OCI-LY1 (cell line): ENCODE measurements at regions not wholly inside any gene's neighbourhood (a gene's known extent, or its start where the extent isn't known, plus 50 kb on each side); places are given as distances from the start of the nearest gene placed in this dataset.

Experiments used
- H2AFZ ChIP-seq: fragments of 200-600 bp; sonication (generic), shearing (Covaris generic); 2 replicates; pipeline ENCODE4 v1.6.0; 2014; ENCODE audit warnings: antibody characterized with exemption, mild to moderate bottlenecking, low read length
- H3F3A ChIP-seq: fragments of 200-600 bp; sonication (generic), shearing (Covaris generic); 2 replicates; pipeline ENCODE4 v1.6.0; 2014; ENCODE audit warnings: mild to moderate bottlenecking, antibody characterized with exemption, low read length, moderate library complexity; ENCODE audit not compliant: insufficient read depth
- H3K27ac ChIP-seq: fragments of 200-600 bp; sonication (generic); 2 replicates; pipeline ENCODE4 v1.5.1; 2014; ENCODE audit warnings: low read length, mixed run types, mild to moderate bottlenecking, low read depth; ENCODE audit not compliant: poor library complexity, severe bottlenecking
- H3K27me3 ChIP-seq: fragments of 200-600 bp; sonication (generic); 2 replicates; pipeline ENCODE4 v1.6.0; 2014; ENCODE audit warnings: antibody characterized with exemption, mild to moderate bottlenecking, low read length, moderate library complexity; ENCODE audit not compliant: insufficient read depth
- H3K36me3 ChIP-seq: fragments of 200-600 bp; sonication (generic); 2 replicates; pipeline ENCODE4 v1.6.1; 2014; ENCODE audit warnings: mild to moderate bottlenecking, antibody characterized with exemption, low read length, moderate library complexity, mixed read lengths; ENCODE audit not compliant: insufficient read depth
- H3K4me1 ChIP-seq: fragments of 200-600 bp; sonication (generic); 2 replicates; pipeline ENCODE4 v1.5.1; 2014; ENCODE audit warnings: mild to moderate bottlenecking, low read length, moderate library complexity; ENCODE audit not compliant: insufficient read depth, severe bottlenecking
- H3K4me2 ChIP-seq: fragments of 200-600 bp; sonication (generic), shearing (Covaris generic); 2 replicates; pipeline ENCODE4 v1.6.1; 2014; ENCODE audit warnings: low read length
- H3K4me3 ChIP-seq: fragments of 200-600 bp; sonication (generic); 2 replicates; pipeline ENCODE4 v1.5.1; 2014; ENCODE audit warnings: low read length, low read depth, mild to moderate bottlenecking, mixed read lengths; ENCODE audit not compliant: poor library complexity, severe bottlenecking
- H3K79me2 ChIP-seq: fragments of 200-600 bp; shearing (Covaris generic); 2 replicates; pipeline ENCODE4 v1.6.1; 2016; ENCODE audit warnings: mixed run types, low read length, mixed read lengths; ENCODE audit not compliant: insufficient read depth
- H3K9ac ChIP-seq: fragments of 200-600 bp; sonication (generic), shearing (Covaris generic); 2 replicates; pipeline ENCODE4 v1.6.1; 2014; ENCODE audit warnings: mild to moderate bottlenecking, low read length, mixed read lengths
- H3K9me2 ChIP-seq: fragments of 200-600 bp; sonication (generic), shearing (Covaris generic); 2 replicates; pipeline ENCODE4 v1.6.1; 2014; ENCODE audit warnings: low read depth, mild to moderate bottlenecking, low read length, mixed read lengths
- H3K9me3 ChIP-seq: fragments of 200-600 bp; shearing (Covaris generic); 2 replicates; pipeline ENCODE4 v1.6.1; 2014; ENCODE audit warnings: low read length, mixed read lengths
- H4K20me1 ChIP-seq: fragments of 200-600 bp; sonication (generic), shearing (Covaris generic); 2 replicates; pipeline ENCODE4 v1.6.0; 2016; ENCODE audit warnings: mild to moderate bottlenecking, low read length; ENCODE audit not compliant: insufficient read depth
- CTCF ChIP-seq: fragments of 200-600 bp; sonication (generic), shearing (Covaris generic); IDR thresholded peaks from 2 replicates; pipeline ENCODE4 v1.5.1; 2017; ENCODE audit warnings: mild to moderate bottlenecking, antibody characterized with exemption, low read length, moderate library complexity, mixed read lengths
- EZH2 ChIP-seq: fragments of 200-600 bp; sonication (generic), shearing (Covaris generic); IDR thresholded peaks from 2 replicates; pipeline ENCODE4 v1.8.0; 2017; ENCODE audit warnings: borderline replicate concordance, mixed run types, mild to moderate bottlenecking, antibody characterized with exemption, low read length, moderate library complexity, mixed read lengths

DNA sequence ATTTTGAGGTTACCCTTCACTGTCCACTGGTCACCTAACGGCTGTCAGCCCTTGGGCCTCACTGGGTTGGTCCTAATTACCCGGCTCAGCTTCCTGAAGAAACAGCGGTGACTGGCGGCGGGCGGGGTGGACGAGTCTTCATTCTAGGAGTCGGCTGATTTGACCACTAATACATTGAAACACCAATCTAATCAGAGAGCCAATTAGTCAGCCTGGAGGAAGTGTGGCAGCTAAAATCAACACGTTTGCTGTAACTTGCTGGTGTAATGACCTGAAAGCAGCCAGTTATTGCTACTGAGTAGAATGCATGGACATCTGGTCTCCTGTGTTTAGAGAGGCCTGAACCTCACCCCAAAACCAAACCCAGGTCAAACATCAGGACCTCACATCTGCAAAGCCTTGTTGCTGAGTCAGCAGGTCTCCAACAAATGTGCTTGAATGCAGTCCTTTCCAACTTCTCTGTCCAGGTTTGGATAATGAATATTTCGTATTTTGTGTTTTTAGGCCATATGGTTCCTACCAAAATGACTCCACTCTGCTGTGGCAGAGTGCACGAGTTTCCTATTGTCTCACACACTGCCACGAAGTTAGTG, 496.4 kb downstream of the BRD1 start:
- no peak for TF ChIP-seq CTCF
- no peak for TF ChIP-seq EZH2

GRCh38 chr22:49330421-49331222, 497.1 kb downstream of the BRD1 start:
- TF ChIP-seq CTCF, result no peak
- TF ChIP-seq EZH2, result no peak
- Histone ChIP-seq H3K27ac (no peak overlapping the region), H3K4me2 (no peak overlapping the region), H4K20me1 (no peaks in the 10 kb centered on the region), H3K9me2 (no peaks in the 10 kb centered on the region), H3K36me3 (no peaks in the 10 kb centered on the region), H3F3A (no peaks in the 10 kb centered on the region), H3K27me3 (peaks cover 12% of the 10 kb centered on the region; the same call in 1 of the 2 replicates), H3K4me3 (no peak overlapping the region), H3K4me1 (no peaks in the 10 kb centered on the region), H3K79me2 (no peaks in the 10 kb centered on the region), H3K9me3 (no peaks in the 10 kb centered on the region), H3K9ac (no peak overlapping the region), H2AFZ (no peak overlapping the region)

More for the DNA sequence above, 496.4 kb downstream of the BRD1 start:
- Histone ChIP-seq H3K9ac (no peak overlapping the region), H3K4me1 (no peaks in the 10 kb centered on the region), H3F3A (no peaks in the 10 kb centered on the region), H2AFZ (no peak overlapping the region), H3K27me3 (peaks cover 14% of the 10 kb centered on the region; the same call in 1 of the 2 replicates), H4K20me1 (no peaks in the 10 kb centered on the region), H3K4me2 (no peak overlapping the region), H3K9me2 (no peaks in the 10 kb centered on the region), H3K27ac (no peak overlapping the region), H3K79me2 (no peaks in the 10 kb centered on the region), H3K4me3 (no peak overlapping the region), H3K36me3 (no peaks in the 10 kb centered on the region), H3K9me3 (no peaks in the 10 kb centered on the region)

DNA sequence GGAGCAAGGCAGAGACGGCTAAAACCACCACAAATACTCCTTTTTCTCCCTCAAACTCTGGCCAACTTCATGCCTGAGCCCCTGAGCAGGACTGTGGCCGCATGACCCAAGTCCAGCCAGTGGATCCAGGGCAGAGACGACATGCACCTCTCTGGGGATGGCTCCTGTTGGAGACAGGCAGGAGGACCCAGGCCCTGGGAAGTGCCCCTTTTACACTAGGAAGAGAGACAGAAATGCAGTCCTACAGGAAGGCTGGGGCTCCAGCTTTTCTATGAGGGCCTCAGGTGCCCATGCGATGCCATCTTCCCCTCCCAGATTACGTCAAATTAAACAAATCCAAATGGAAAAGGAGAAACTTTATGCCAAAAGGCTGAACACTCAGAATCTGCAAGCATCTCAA, 498.0 kb downstream of the BRD1 start:
- H3K9me2 ChIP-seq, result no peaks in the 10 kb centered on the region
- no peaks in the 10 kb centered on the region for H4K20me1 ChIP-seq
- peaks cover 13% of the 10 kb centered on the region; the same call in 1 of the 2 replicates for H3K27me3 ChIP-seq
- H2AFZ ChIP-seq, result no peak overlapping the region
- H3K27ac ChIP-seq, result no peak overlapping the region
- H3F3A ChIP-seq, result no peaks in the 10 kb centered on the region
- no peak overlapping the region for H3K4me2 ChIP-seq
- no peak for TF ChIP-seq CTCF
- TF ChIP-seq EZH2, result no peak
- H3K36me3 ChIP-seq, result no peaks in the 10 kb centered on the region
- no peaks in the 10 kb centered on the region for H3K4me1 ChIP-seq
- no peak overlapping the region for H3K9ac ChIP-seq
- H3K79me2 ChIP-seq, result no peaks in the 10 kb centered on the region
- H3K4me3 ChIP-seq, result no peak overlapping the region
- H3K9me3 ChIP-seq, result no peaks in the 10 kb centered on the region
